Naive thymus-derived CD4-positive, alpha-beta T cell (primary cell): ENCODE measurements at regions not wholly inside any gene's neighbourhood (a gene's known extent, or its start where the extent isn't known, plus 50 kb on each side); places are given as distances from the start of the nearest gene placed in this dataset.
"Not testable (repeated sequence)": the region's sequence is repeated elsewhere in the genome, so short reads cannot be mapped to it uniquely, and the experiment has no call there.

Experiments used
- ATAC-seq: fragments of 150-1000 bp; cut with Tn5 transposase; 2 replicates; pipeline ENCODE4 v1.10.0; 2021; ENCODE audit warnings: mild to moderate bottlenecking, moderate library complexity
- CTCF ChIA-PET: fragments of 350-600 bp; sonication (Branson Sonifier 250); formaldehyde crosslinking; loops from one replicate; lab custom pipeline; 2021; ENCODE audit warnings: antibody characterized with exemption; lab: Charles Lee
- POLR2A ChIA-PET: fragments of 350-600 bp; sonication (Branson Sonifier 250); formaldehyde crosslinking; loops from one replicate; lab custom pipeline; 2021; ENCODE audit warnings: antibody characterized with exemption, inconsistent platforms; lab: Charles Lee
- DNase-seq, 9 donors: peaks; one replicate each; pipeline versions ENCODE4 v3.0.0 to v3.0.0-alpha.2; 2020 to 2022; ENCODE audit warnings: mixed read lengths in 1 of 9
- H3K27ac ChIP-seq: one replicate; pipeline ENCODE4 v1.7.0; 2013; ENCODE audit warnings: mild to moderate bottlenecking, low read depth, low read length, moderate library complexity
- H3K27me3 ChIP-seq, 2 donors: one replicate each; pipeline ENCODE4 v1.7.0; 2013; ENCODE audit warnings: low read length in 2 of 2, mild to moderate bottlenecking in 2 of 2, moderate library complexity in 2 of 2; ENCODE audit not compliant: control insufficient read depth in 2 of 2, insufficient read depth in 2 of 2
- H3K36me3 ChIP-seq, 3 experiments: 1 replicate in 2 of 3; 2 replicates in 1 of 3; pipeline ENCODE4 v1.7.0; 2013; ENCODE audit warnings: low read length in 3 of 3, mild to moderate bottlenecking in 3 of 3, moderate library complexity in 1 of 3; ENCODE audit not compliant: insufficient read depth in 3 of 3, control insufficient read depth in 2 of 3
- H3K4me1 ChIP-seq, 2 donors: one replicate each; pipeline ENCODE4 v1.7.0; 2013; ENCODE audit warnings: low read length in 2 of 2, mild to moderate bottlenecking in 2 of 2, moderate library complexity in 1 of 2; ENCODE audit not compliant: control insufficient read depth in 2 of 2, insufficient read depth in 2 of 2
- H3K4me3 ChIP-seq: 2 replicates; pipeline ENCODE4 v1.7.0; 2013; ENCODE audit warnings: mild to moderate bottlenecking, low read length
- H3K9me3 ChIP-seq, 3 experiments: 1 replicate in 2 of 3; 2 replicates in 1 of 3; pipeline ENCODE4 v1.7.0; 2013; ENCODE audit warnings: low read length in 3 of 3; ENCODE audit not compliant: control insufficient read depth in 2 of 3
- H3K27ac Mint-ChIP-seq, 9 donors: one replicate each; pipeline ENCODE4 v1.8.0; 2020 to 2022; ENCODE audit warnings: mixed read lengths in 9 of 9, mild to moderate bottlenecking in 8 of 9, moderate library complexity in 5 of 9, inconsistent platforms in 2 of 9
- H3K27me3 Mint-ChIP-seq, 5 donors: one replicate each; pipeline ENCODE4 v1.8.0; 2021 to 2022; ENCODE audit warnings: mixed read lengths in 5 of 5, mild to moderate bottlenecking in 1 of 5
- H3K36me3 Mint-ChIP-seq, 5 donors: one replicate each; pipeline ENCODE4 v1.8.0; 2020 to 2022; ENCODE audit warnings: mixed read lengths in 5 of 5, mild to moderate bottlenecking in 3 of 5, inconsistent platforms in 1 of 5
- H3K4me1 Mint-ChIP-seq, 7 donors: one replicate each; pipeline ENCODE4 v1.8.0; 2020 to 2022; ENCODE audit warnings: mixed read lengths in 7 of 7, mild to moderate bottlenecking in 3 of 7, inconsistent platforms in 1 of 7
- H3K4me3 Mint-ChIP-seq, 10 donors: one replicate each; pipeline ENCODE4 v1.8.0; 2020 to 2022; ENCODE audit warnings: mild to moderate bottlenecking in 10 of 10, mixed read lengths in 10 of 10, moderate library complexity in 6 of 10, inconsistent platforms in 2 of 10
- H3K9me3 Mint-ChIP-seq, 11 donors: one replicate each; pipeline ENCODE4 v1.8.0; 2020 to 2022; ENCODE audit warnings: mixed read lengths in 11 of 11, mild to moderate bottlenecking in 4 of 11, inconsistent platforms in 1 of 11, moderate library complexity in 1 of 11
- intact Hi-C, 2 donors: fragments of 100-400 bp; cut with micrococcal nuclease; formaldehyde crosslinking; loops; one replicate each; pipeline ENCODE4 v1.15.1; 2023

DNA sequence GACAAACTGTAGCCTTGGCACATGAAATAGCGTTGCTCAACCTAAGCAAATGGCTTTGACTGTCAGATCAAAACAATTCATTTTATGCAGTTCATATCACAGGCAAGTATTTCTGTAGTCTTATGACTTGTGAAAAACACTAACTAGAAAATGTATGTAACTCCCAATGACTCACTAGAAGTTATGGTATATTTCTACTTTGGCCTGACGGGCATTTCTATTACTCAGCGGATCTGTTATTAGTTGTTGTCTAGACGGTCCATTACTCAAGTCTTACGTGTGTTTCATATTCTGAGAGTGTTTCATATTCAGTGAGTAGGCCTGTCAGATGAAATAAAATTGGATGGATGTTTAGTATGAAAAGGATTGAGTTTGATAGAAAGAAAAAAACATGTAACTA lies 880.9 kb downstream of the PRIM2 start:
- H3K4me1 Mint-ChIP-seq, result no peaks in the 10 kb centered on the region
- no peak overlapping the region for H3K4me3 Mint-ChIP-seq
- H3K4me1 ChIP-seq, result no peaks in the 10 kb centered on the region

DNA sequence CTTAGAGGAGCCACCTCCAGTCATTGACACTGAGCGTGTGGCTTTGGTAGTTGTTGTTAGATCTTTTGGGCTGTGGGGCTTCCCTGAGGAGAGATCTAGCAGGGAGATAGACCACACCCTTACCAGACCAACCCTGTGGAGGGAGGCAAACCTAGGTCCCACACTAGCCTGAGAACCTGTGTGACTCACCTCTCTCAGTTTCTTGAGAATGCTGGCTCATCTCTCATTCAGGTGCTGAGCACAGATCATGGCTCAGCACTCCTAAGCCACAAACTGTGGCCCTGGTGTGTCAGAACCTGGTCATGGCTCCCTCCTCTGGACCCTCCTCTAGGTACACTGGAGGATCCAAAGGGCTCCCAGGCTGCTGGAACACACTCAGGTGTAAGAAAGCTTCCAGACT lies 919.7 kb downstream of the PRIM2 start:
- H3K36me3 ChIP-seq, ATAC-seq, H3K27me3 ChIP-seq, H3K4me3 ChIP-seq, H3K4me1 Mint-ChIP-seq, H3K27me3 Mint-ChIP-seq, H3K36me3 Mint-ChIP-seq, POLR2A ChIA-PET, H3K4me1 ChIP-seq, DNase-seq, H3K9me3 ChIP-seq, CTCF ChIA-PET, H3K4me3 Mint-ChIP-seq, H3K27ac Mint-ChIP-seq, H3K27ac ChIP-seq, intact Hi-C loops: not testable (repeated sequence)
- peaks cover 4 to 42% (median 9%) of the 10 kb centered on the region in 11 donors for H3K9me3 Mint-ChIP-seq

More for the DNA sequence above, 880.9 kb downstream of the PRIM2 start:
- POLR2A ChIA-PET, result no interaction called here
- ATAC-seq (no peak), DNase-seq (no peak)
- H3K27ac Mint-ChIP-seq, result no peak overlapping the region
- Histone ChIP-seq H3K27ac (no peak overlapping the region), H3K4me3 (no peak overlapping the region), H3K36me3 (no peaks in the 10 kb centered on the region), H3K27me3 (no peaks in the 10 kb centered on the region), H3K9me3 (no peaks in the 10 kb centered on the region)
- no peaks in the 10 kb centered on the region for H3K36me3 Mint-ChIP-seq
- intact Hi-C loops, result no loop called here
- CTCF ChIA-PET, result no interaction called here
- H3K9me3 Mint-ChIP-seq, result peaks cover 0 to 4% (median 0%) of the 10 kb centered on the region in 11 donors
- H3K27me3 Mint-ChIP-seq, result no peaks in the 10 kb centered on the region

DNA sequence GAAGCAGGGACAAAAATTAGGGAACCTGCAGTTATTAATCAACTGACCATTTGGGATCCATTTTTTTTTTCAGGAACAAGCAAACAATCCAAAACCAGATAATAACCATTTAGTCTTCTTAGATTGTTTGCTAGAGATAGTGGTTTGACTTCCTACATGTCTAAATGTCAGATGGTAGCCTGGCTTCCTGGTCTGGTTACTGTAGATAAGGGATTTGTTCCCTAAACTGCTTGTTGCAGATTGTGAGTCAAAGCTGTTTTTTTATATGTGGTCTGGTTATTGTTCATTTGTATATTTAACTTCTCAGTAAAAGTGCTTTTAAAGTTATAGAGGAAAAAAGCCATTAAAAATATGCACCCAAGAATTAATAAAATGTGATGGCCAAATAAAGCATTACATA lies 921.0 kb downstream of the PRIM2 start:
- H3K9me3 ChIP-seq, H3K36me3 ChIP-seq, ATAC-seq, intact Hi-C loops, H3K27me3 ChIP-seq, H3K4me1 ChIP-seq, H3K4me3 Mint-ChIP-seq, H3K27me3 Mint-ChIP-seq, POLR2A ChIA-PET, H3K27ac ChIP-seq, H3K4me1 Mint-ChIP-seq, H3K36me3 Mint-ChIP-seq, H3K27ac Mint-ChIP-seq, DNase-seq, H3K4me3 ChIP-seq, CTCF ChIA-PET: not testable (repeated sequence)
- peaks cover 2 to 39% (median 7%) of the 10 kb centered on the region in 11 donors for H3K9me3 Mint-ChIP-seq

DNA sequence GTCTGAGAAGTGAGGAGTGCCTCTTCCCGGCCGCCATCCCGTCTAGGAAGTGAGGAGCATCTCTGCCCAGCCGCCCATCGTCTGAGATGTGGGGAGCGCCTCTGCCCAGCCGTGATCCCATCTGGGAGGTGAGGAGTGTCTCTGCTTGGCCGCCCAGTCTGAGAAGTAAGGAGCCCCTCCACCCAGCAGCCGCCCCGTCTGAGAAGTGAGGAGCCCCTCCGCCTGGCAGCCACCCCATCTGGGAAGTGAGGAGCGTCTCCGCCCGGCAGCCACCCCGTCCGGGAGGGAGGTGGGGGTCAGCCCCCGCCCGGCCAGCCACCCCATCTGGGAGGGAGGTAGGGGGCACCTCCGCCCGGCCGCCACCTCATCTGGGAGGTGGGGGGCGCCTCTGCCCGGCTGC lies 940.2 kb downstream of the PRIM2 start:
- CTCF ChIA-PET, H3K27ac ChIP-seq, POLR2A ChIA-PET, DNase-seq, H3K9me3 ChIP-seq, H3K27me3 ChIP-seq, intact Hi-C loops, ATAC-seq, H3K27ac Mint-ChIP-seq, H3K4me1 Mint-ChIP-seq, H3K36me3 Mint-ChIP-seq, H3K4me3 Mint-ChIP-seq, H3K36me3 ChIP-seq, H3K4me1 ChIP-seq, H3K4me3 ChIP-seq: not testable (repeated sequence)
- Mint-ChIP-seq H3K27me3 (peaks cover 0 to 10% (median 0%) of the 10 kb centered on the region in 5 donors), H3K9me3 (peaks cover 5 to 49% (median 20%) of the 10 kb centered on the region in 11 donors)

DNA sequence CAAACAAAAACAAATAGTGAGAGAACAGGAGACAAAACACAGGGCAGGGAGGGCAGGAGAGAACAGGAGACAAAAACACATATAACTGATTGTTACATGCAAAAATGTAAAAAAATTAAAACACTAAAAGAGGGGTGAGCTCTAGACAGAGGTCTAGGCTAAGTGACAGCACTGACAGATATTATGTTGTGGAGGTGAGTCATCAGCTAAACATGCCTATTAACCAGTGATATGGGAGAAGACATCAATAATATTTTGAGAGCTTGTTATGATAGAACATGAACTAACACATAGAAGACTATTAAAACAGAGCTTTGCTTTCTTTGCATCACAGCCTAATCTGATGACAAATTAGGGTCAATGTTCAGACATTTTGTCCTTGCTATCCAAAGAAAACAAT lies 972.7 kb downstream of the PRIM2 start:
- peaks cover 0 to 34% (median 8%) of the 10 kb centered on the region in 11 donors for H3K9me3 Mint-ChIP-seq
- H3K4me3 ChIP-seq, result no peak overlapping the region
- H3K9me3 ChIP-seq, result no peaks in the 10 kb centered on the region
- DNase-seq (no peak), ATAC-seq (no peak)
- no peaks in the 10 kb centered on the region for H3K4me1 Mint-ChIP-seq
- H3K27me3 ChIP-seq, result no peaks in the 10 kb centered on the region
- no peak overlapping the region for H3K27ac Mint-ChIP-seq
- CTCF ChIA-PET, result no interaction called here
- no peaks in the 10 kb centered on the region for H3K27me3 Mint-ChIP-seq
- no peaks in the 10 kb centered on the region for H3K36me3 Mint-ChIP-seq
- H3K4me3 Mint-ChIP-seq, result no peak overlapping the region
- H3K27ac ChIP-seq, result no peak overlapping the region
- intact Hi-C loops, result no loop called here
- no peaks in the 10 kb centered on the region for H3K4me1 ChIP-seq
- H3K36me3 ChIP-seq, result no peaks in the 10 kb centered on the region
- POLR2A ChIA-PET, result no interaction called here

DNA sequence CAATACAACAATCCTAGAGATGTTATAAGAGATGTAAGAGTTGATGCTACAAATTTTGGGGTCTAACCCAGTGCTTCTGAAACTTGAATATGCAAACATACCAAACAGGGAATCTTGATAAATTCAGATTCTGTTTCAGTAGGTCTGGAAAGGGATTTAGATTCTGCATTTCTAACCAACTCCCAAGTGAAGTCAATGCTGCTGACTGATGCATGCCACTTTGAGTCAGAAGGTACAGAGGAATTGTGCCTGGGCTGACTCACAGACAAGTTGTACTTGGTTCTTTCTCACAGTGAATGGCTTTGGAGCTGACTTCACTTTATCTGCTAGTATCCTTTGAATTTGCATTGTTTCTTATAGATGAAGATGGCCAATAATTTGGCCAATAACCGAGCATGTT lies 973.9 kb downstream of the PRIM2 start:
- H3K36me3 Mint-ChIP-seq, ATAC-seq, H3K4me3 Mint-ChIP-seq, intact Hi-C loops, POLR2A ChIA-PET, H3K36me3 ChIP-seq, H3K27ac Mint-ChIP-seq, DNase-seq, CTCF ChIA-PET, H3K4me1 ChIP-seq, H3K4me3 ChIP-seq, H3K27me3 ChIP-seq, H3K27ac ChIP-seq, H3K27me3 Mint-ChIP-seq, H3K9me3 ChIP-seq, H3K4me1 Mint-ChIP-seq: not testable (repeated sequence)
- H3K9me3 Mint-ChIP-seq, result peaks cover 0 to 30% (median 7%) of the 10 kb centered on the region in 11 donors

DNA sequence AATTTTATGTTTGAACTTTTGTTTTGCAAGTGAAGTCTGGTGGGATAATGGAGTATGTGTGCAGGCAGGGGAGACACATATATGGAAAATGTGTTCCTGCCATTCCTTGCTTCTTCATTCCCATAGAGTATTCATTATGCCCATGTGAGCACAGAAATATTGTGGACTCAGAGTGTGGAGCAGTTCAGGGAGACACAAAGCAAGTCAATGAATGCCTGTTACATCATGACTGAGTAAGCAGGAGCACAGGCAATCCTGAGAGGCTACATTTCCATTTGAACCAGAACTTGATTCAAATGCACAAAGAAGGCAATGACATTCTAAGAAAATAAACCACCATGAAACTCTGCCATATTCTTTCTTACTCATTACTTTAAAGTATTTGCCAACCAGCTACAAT lies 990.5 kb downstream of the PRIM2 start:
- H3K36me3 ChIP-seq, CTCF ChIA-PET, H3K4me1 Mint-ChIP-seq, ATAC-seq, H3K9me3 ChIP-seq, H3K27me3 ChIP-seq, DNase-seq, H3K4me3 ChIP-seq, H3K27me3 Mint-ChIP-seq, H3K27ac ChIP-seq, intact Hi-C loops, H3K9me3 Mint-ChIP-seq, H3K4me1 ChIP-seq, POLR2A ChIA-PET, H3K36me3 Mint-ChIP-seq, H3K4me3 Mint-ChIP-seq, H3K27ac Mint-ChIP-seq: not testable (repeated sequence)
